Transverse colon (tissue), 4 donors: ENCODE measurements at regions not wholly inside any gene's neighbourhood (a gene's known extent, or its start where the extent isn't known, plus 50 kb on each side); places are given as distances from the start of the nearest gene placed in this dataset.

ENCODE experiments used
- DNase-seq: peaks from one replicate; pipeline ENCODE4 v3.0.0-alpha.2; 2019
- H3K27ac ChIP-seq, 4 donors: fragments of 200-600 bp; sonication (generic); 2 replicates each; pipeline ENCODE4 v1.5.1; 2016 to 2018; ENCODE audit warnings: inconsistent platforms in 4 of 4
- H3K27me3 ChIP-seq: fragments of 200-600 bp; sonication (generic); 2 replicates; pipeline ENCODE4 v1.5.1; 2017; ENCODE audit warnings: inconsistent platforms
- H3K36me3 ChIP-seq, 4 donors: fragments of 200-600 bp; sonication (generic); 2 replicates each; pipeline ENCODE4 v1.5.1; 2017 to 2019; ENCODE audit warnings: inconsistent platforms in 4 of 4
- H3K4me1 ChIP-seq, 4 donors: fragments of 200-600 bp; sonication (generic); 2 replicates each; pipeline ENCODE4 v1.5.1; 2017 to 2020; ENCODE audit warnings: inconsistent platforms in 4 of 4
- H3K4me3 ChIP-seq, 4 donors: fragments of 200-600 bp; sonication (generic); 1 replicate in 1 of 4; 2 replicates in 3 of 4; pipeline versions ENCODE4 v1.5.1 to v1.6.1; 2017 to 2019; ENCODE audit warnings: inconsistent platforms in 4 of 4
- H3K9me3 ChIP-seq, 2 donors: fragments of 200-600 bp; sonication (generic); 2 replicates each; pipeline ENCODE4 v1.5.1; 2017 to 2019; ENCODE audit warnings: inconsistent platforms in 2 of 2
- CTCF ChIP-seq, 5 experiments: fragments of 200-600 bp in 3 of 5; fragments of 450-650 bp in 2 of 5; sonication (generic) in 3 of 5; IDR thresholded peaks; 1 replicate in 2 of 5; 2 replicates in 3 of 5; pipeline ENCODE4 v1.5.1; 2016 to 2017; ENCODE audit warnings: antibody characterized with exemption in 5 of 5, inconsistent platforms in 3 of 5, mild to moderate bottlenecking in 2 of 5, moderate library complexity in 1 of 5
- EP300 ChIP-seq: sonication (generic); formaldehyde crosslinking; IDR thresholded peaks from one replicate; pipeline ENCODE4 v1.6.1; 2017; ENCODE audit warnings: antibody characterized with exemption, low read depth
- POLR2A ChIP-seq: fragments of 450-650 bp; IDR thresholded peaks from one replicate; pipeline ENCODE4 v1.6.1; 2016; ENCODE audit warnings: antibody characterized with exemption, mild to moderate bottlenecking, moderate library complexity
- POLR2AphosphoS5 ChIP-seq, 3 donors: sonication (generic); formaldehyde crosslinking; IDR thresholded peaks; one replicate each; pipeline ENCODE4 v1.6.1; 2016; ENCODE audit warnings: antibody characterized with exemption in 3 of 3
- WGBS, 2 donors: methylation state at CpG; one replicate each; pipeline ENCODE4 v1.1.5; 2018; ENCODE audit warnings: low coverage in 1 of 2; 5-methylcytosine and 5-hydroxymethylcytosine counted together
- in situ Hi-C, 4 donors: fragments of 200-750 bp; cut with MboI; loops; one replicate each; pipeline versions ENCODE4 v1.15.0 to v1.15.1; 2017; ENCODE audit warnings: low sequenced_read_pairs in 3 of 4, low pct_ligation_motif_present in 1 of 4, low pct_unique_long_range_greater_than_20kb in 1 of 4
- intact Hi-C: fragments of 100-400 bp; cut with DNase I; formaldehyde crosslinking; loops from one replicate; pipeline ENCODE4 v1.15.1; 2023; ENCODE audit warnings: low total_unique reads

- in situ Hi-C loops (no loop called here), intact Hi-C loops (no loop called here)
- DNase-seq: no peak
- H3K27ac ChIP-seq: no peak overlapping the region
- H3K4me1 ChIP-seq: no peaks in the 10 kb centered on the region
- no peak overlapping the region for H3K4me3 ChIP-seq
- H3K9me3 ChIP-seq: no peaks in the 10 kb centered on the region
- 84 to 85% methylated on average over 8 to 9 of the region's 9 CpGs for WGBS, 2 donors
- no peaks in the 10 kb centered on the region for H3K36me3 ChIP-seq
- no peaks in the 10 kb centered on the region for H3K27me3 ChIP-seq
- TF ChIP-seq POLR2A (no peak), POLR2AphosphoS5 (IDR thresholded peaks at IDR 0.05) (no peak), EP300 (no peak), CTCF (IDR thresholded peaks at IDR 0.05) (no peak)
Measured at GRCh38 chr2:74048843-74049519, 64.3 kb downstream of the TET3 start.

DNA sequence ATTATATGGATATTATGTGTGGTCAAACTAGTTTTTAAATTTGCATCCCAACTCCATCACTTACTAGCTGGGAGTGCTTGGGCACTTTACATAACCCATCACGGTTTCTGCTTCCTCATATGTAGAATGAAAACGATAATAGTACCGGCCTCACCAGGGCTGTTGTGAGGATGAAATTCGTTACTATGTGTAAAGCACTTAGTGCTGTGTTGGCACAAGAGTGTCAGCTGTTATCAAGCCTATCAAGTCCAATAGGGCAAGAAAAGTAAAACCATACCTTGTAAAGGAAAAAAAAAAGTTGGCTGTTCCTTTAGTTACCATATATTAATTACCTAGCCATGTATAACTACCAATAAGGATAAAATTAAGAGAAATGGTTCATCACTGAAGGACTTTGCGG is 65.4 kb downstream of the TET3 start:
- WGBS, 2 donors: 70 to 89% methylated on average over 1 to 5 of the region's 5 CpGs
- no peaks in the 10 kb centered on the region for H3K4me1 ChIP-seq
- no peak overlapping the region for H3K27ac ChIP-seq
- no peak overlapping the region for H3K4me3 ChIP-seq
- in situ Hi-C loops: no loop called here
- TF ChIP-seq POLR2AphosphoS5 (IDR thresholded peaks at IDR 0.05): no peak
- TF ChIP-seq CTCF (IDR thresholded peaks at IDR 0.05): no peak
- no peak for TF ChIP-seq POLR2A
- TF ChIP-seq EP300: no peak
- intact Hi-C loops: no loop called here
- H3K9me3 ChIP-seq: no peaks in the 10 kb centered on the region
- no peaks in the 10 kb centered on the region for H3K27me3 ChIP-seq
- no peak for DNase-seq
- H3K36me3 ChIP-seq: no peaks in the 10 kb centered on the region

DNA sequence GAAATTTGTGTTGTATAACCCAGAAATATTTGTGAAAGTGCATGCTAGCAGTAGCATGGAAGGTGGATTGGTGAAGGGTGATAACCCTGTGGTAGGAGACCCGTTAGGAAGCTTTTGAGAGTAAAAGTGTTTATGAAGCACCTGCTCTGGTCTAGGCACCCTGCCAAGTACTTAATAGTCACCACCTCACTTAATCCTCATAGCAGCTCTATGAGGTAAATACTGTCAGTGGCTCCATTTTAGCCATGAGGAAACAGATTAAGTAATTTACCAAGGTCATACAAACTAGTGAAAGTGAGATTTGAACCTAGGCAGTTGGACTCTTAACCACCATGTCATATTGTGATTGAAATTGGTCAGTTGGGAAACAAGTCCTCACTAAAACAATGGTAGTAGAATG is 66.8 kb downstream of the TET3 start:
- no peak for DNase-seq
- H3K27me3 ChIP-seq: no peaks in the 10 kb centered on the region

More for the DNA sequence above, 66.8 kb downstream of the TET3 start:
- Histone ChIP-seq H3K27ac (no peak overlapping the region), H3K4me3 (no peak overlapping the region), H3K9me3 (no peaks in the 10 kb centered on the region), H3K36me3 (no peaks in the 10 kb centered on the region), H3K4me1 (no peaks in the 10 kb centered on the region)
- intact Hi-C loops (no loop called here), in situ Hi-C loops (no loop called here)
- 20 to 35% methylated on average over 1 of the region's 1 CpG for WGBS, 2 donors
- no peak for TF ChIP-seq EP300
- no peak for TF ChIP-seq CTCF (IDR thresholded peaks at IDR 0.05)
- TF ChIP-seq POLR2AphosphoS5 (IDR thresholded peaks at IDR 0.05): no peak
- TF ChIP-seq POLR2A: no peak
